ENCODE measurements at regions not wholly inside any gene's neighbourhood (a gene's known extent, or its start where the extent isn't known, plus 50 kb on each side); places are given as distances from the start of the nearest gene placed in this dataset.

DNA sequence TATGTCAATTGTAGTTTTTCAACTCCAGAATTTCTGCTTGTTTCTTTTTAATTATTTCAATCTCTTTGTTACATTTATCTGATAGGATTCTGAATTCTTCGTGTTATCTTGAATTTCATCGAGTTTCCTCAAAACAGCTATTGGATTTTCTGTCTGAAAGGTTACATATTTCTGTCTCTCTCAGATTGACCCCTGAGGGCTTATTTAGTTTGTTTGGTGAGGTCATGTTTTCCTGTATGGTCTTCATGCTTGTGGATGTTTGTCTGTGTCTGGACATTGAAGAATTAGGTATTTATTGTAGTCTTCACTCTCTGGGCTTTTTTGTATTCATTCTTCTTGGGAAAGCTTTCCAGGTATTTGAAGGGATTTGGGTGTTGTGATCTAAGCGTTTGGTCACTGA, 85.6 kb downstream of the SNAPC1 start:
- Histone ChIP-seq H3K14ac (ENCODE audit: low read length in 2 of 2) (no peak overlapping the region), H2AK5ac (ENCODE audit: low read length, severe bottlenecking) (no peak overlapping the region), H3K4ac (ENCODE audit: low read depth in 1 of 2, low read length in 2 of 2) (no peak overlapping the region), H4K8ac (ENCODE audit: low read length) (no peak overlapping the region), H4K91ac (ENCODE audit: low read length) (no peak overlapping the region), H2BK12ac (ENCODE audit: low read length in 2 of 2) (no peak overlapping the region), H3K4me2 (ENCODE audit: low read length, poor library complexity, severe bottlenecking) (no peak overlapping the region), H3K9ac (ENCODE audit: low read length) (no peak overlapping the region), H3K27ac (ENCODE audit: low read length, poor library complexity, severe bottlenecking) (no peak overlapping the region), H3K4me1 (ENCODE audit: control insufficient read depth, insufficient read depth, low read depth, low read length) (no peaks in the 10 kb centered on the region), H3K4me3 (ENCODE audit: insufficient read depth in 1 of 2, low read depth in 1 of 2, low read length in 2 of 2) (no peak overlapping the region), H2BK5ac (ENCODE audit: low read depth, low read length, poor library complexity, severe bottlenecking) (no peak overlapping the region), H3K9me3 (ENCODE audit: control insufficient read depth, low read length) (peaks cover 29% of the 10 kb centered on the region), H2AFZ (ENCODE audit: low read depth, low read length) (no peak overlapping the region), H2BK15ac (ENCODE audit: low read depth, poor library complexity, severe bottlenecking) (no peak overlapping the region), H3K27me3 (ENCODE audit: control insufficient read depth in 1 of 2, insufficient read depth in 1 of 2, low read length in 2 of 2) (peaks cover 0 to 3% of the 10 kb centered on the region in 2 experiments), H3K36me3 (ENCODE audit: control insufficient read depth in 1 of 2, insufficient read depth in 2 of 2, low read depth in 1 of 2, low read length in 2 of 2) (no peaks in the 10 kb centered on the region), H3K79me1 (replicated peaks; ENCODE audit: low read length, poor library complexity, severe bottlenecking) (no peaks in the 10 kb centered on the region), H3K23ac (ENCODE audit: low read length in 2 of 2) (no peak overlapping the region), H2BK120ac (ENCODE audit: low read depth, low read length) (no peak overlapping the region), H3K18ac (ENCODE audit: low read depth in 1 of 2, low read length in 2 of 2) (no peak overlapping the region)
- no peak for DNase-seq
- WGBS: 81% methylated on average over 3 of the region's 3 CpGs

GRCh38 chr14:61854898-61855297, 92.7 kb downstream of the SNAPC1 start:
- H3K9me3 ChIP-seq (ENCODE audit: control insufficient read depth, low read length): no peaks in the 10 kb centered on the region
- no peak overlapping the region for H3K9ac ChIP-seq (ENCODE audit: low read length)
- no peaks in the 10 kb centered on the region for H3K36me3 ChIP-seq (ENCODE audit: control insufficient read depth in 1 of 2, insufficient read depth in 2 of 2, low read depth in 1 of 2, low read length in 2 of 2)
- H3K18ac ChIP-seq (ENCODE audit: low read depth in 1 of 2, low read length in 2 of 2): no peak overlapping the region
- no peak overlapping the region for H3K4ac ChIP-seq (ENCODE audit: low read depth in 1 of 2, low read length in 2 of 2)
- H3K4me2 ChIP-seq (ENCODE audit: low read length, poor library complexity, severe bottlenecking): no peak overlapping the region
- no peaks in the 10 kb centered on the region for H3K79me1 ChIP-seq (replicated peaks; ENCODE audit: low read length, poor library complexity, severe bottlenecking)
- no peak overlapping the region for H3K14ac ChIP-seq (ENCODE audit: low read length in 2 of 2)
- H2BK15ac ChIP-seq (ENCODE audit: low read depth, poor library complexity, severe bottlenecking): no peak overlapping the region
- no peak overlapping the region for H4K8ac ChIP-seq (ENCODE audit: low read length)
- H2BK5ac ChIP-seq (ENCODE audit: low read depth, low read length, poor library complexity, severe bottlenecking): no peak overlapping the region
- no peak overlapping the region for H2AK5ac ChIP-seq (ENCODE audit: low read length, severe bottlenecking)
- H3K23ac ChIP-seq (ENCODE audit: low read length in 2 of 2): no peak overlapping the region
- DNase-seq: no peak
- no peak overlapping the region for H2AFZ ChIP-seq (ENCODE audit: low read depth, low read length)
- H2BK120ac ChIP-seq (ENCODE audit: low read depth, low read length): no peak overlapping the region
- H2BK12ac ChIP-seq (ENCODE audit: low read length in 2 of 2): no peak overlapping the region
- H3K27me3 ChIP-seq (ENCODE audit: control insufficient read depth in 1 of 2, insufficient read depth in 1 of 2, low read length in 2 of 2): peaks cover 0 to 16% of the 10 kb centered on the region in 2 experiments
- H4K91ac ChIP-seq (ENCODE audit: low read length): no peak overlapping the region
- no peak overlapping the region for H3K4me3 ChIP-seq (ENCODE audit: insufficient read depth in 1 of 2, low read depth in 1 of 2, low read length in 2 of 2)
- H3K27ac ChIP-seq (ENCODE audit: low read length, poor library complexity, severe bottlenecking): no peak overlapping the region
- no peaks in the 10 kb centered on the region for H3K4me1 ChIP-seq (ENCODE audit: control insufficient read depth, insufficient read depth, low read depth, low read length)

DNA sequence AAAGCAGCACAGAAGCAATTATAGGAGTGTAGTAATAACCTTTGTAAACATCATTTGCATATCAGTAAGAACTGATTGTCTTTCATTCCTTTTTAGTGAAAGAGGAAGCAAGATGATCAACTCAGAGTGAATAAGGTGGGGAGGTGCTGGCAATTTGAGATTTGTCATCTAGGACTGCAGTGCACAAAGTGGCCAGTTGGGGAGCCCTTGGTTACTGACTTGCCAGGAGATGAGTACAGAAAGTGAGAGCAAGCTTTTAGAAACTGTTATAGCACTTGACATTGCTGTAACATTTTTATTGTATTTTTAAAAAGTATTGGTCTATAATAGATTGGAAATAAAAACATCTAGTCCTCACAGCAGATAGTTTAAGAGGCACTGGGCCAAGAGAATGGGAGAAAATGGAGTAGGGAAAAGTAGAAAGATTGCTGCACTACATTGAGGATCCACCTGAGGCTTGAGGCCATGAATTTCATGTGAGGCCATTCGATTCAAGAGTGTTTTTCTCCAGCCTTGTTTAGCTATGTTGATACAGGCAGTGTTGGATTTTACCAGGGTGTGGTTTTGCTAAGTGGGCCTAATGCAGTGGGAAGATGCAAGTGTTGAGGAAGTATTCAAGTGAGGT, 98.2 kb downstream of the SNAPC1 start:
- Histone ChIP-seq H3K79me1 (replicated peaks; ENCODE audit: low read length, poor library complexity, severe bottlenecking) (no peaks in the 10 kb centered on the region), H2BK15ac (ENCODE audit: low read depth, poor library complexity, severe bottlenecking) (no peak overlapping the region), H4K8ac (ENCODE audit: low read length) (no peak overlapping the region), H2BK12ac (ENCODE audit: low read length in 2 of 2) (no peak overlapping the region), H3K4me2 (ENCODE audit: low read length, poor library complexity, severe bottlenecking) (no peak overlapping the region), H3K4me1 (ENCODE audit: control insufficient read depth, insufficient read depth, low read depth, low read length) (no peaks in the 10 kb centered on the region), H3K4ac (ENCODE audit: low read depth in 1 of 2, low read length in 2 of 2) (no peak overlapping the region), H3K36me3 (ENCODE audit: control insufficient read depth in 1 of 2, insufficient read depth in 2 of 2, low read depth in 1 of 2, low read length in 2 of 2) (no peaks in the 10 kb centered on the region), H3K27ac (ENCODE audit: low read length, poor library complexity, severe bottlenecking) (no peak overlapping the region), H2AFZ (ENCODE audit: low read depth, low read length) (no peak overlapping the region), H3K27me3 (ENCODE audit: control insufficient read depth in 1 of 2, insufficient read depth in 1 of 2, low read length in 2 of 2) (peaks cover 0 to 10% of the 10 kb centered on the region in 2 experiments), H3K14ac (ENCODE audit: low read length in 2 of 2) (no peak overlapping the region), H2AK5ac (ENCODE audit: low read length, severe bottlenecking) (no peak overlapping the region), H3K9me3 (ENCODE audit: control insufficient read depth, low read length) (no peaks in the 10 kb centered on the region), H2BK5ac (ENCODE audit: low read depth, low read length, poor library complexity, severe bottlenecking) (no peak overlapping the region), H2BK120ac (ENCODE audit: low read depth, low read length) (no peak overlapping the region), H3K4me3 (ENCODE audit: insufficient read depth in 1 of 2, low read depth in 1 of 2, low read length in 2 of 2) (no peak overlapping the region), H4K91ac (ENCODE audit: low read length) (no peak overlapping the region), H3K18ac (ENCODE audit: low read depth in 1 of 2, low read length in 2 of 2) (no peak overlapping the region), H3K9ac (ENCODE audit: low read length) (no peak overlapping the region), H3K23ac (ENCODE audit: low read length in 2 of 2) (no peak overlapping the region)
- WGBS: 21% methylated on average over 1 of the region's 1 CpG
- DNase-seq: peak; percentile 37

DNA sequence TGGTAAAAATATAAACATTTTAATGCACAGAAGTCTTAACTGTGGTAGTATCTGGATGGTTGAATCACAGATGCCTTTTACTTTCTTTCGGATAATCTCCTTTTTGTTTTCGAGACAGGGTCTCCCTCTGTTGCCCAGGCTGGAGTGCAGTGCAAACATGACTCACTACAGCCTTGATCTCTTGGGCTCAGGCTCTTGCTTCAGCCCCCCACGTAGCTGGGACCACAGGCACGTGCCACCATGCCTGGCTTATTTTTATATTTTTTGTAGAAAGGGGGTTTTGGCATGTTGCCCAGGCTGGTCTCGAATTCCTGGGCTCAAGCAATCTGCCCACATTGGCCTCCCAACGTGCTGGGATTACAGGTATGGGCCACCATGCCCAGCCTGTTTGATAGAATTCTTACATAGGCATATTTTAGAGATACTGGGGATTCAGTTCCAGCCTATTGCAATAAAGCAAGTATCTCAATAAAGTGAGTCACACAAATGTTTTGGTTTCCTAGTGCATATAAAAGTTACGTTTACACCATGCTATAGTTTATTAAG, 99.2 kb downstream of the SNAPC1 start:
- Histone ChIP-seq H2BK120ac (ENCODE audit: low read depth, low read length) (no peak overlapping the region), H3K27me3 (ENCODE audit: control insufficient read depth in 1 of 2, insufficient read depth in 1 of 2, low read length in 2 of 2) (peaks cover 0 to 5% of the 10 kb centered on the region in 2 experiments), H2BK12ac (ENCODE audit: low read length in 2 of 2) (no peak overlapping the region)

More for the DNA sequence above, 99.2 kb downstream of the SNAPC1 start:
- Histone ChIP-seq H3K27ac (ENCODE audit: low read length, poor library complexity, severe bottlenecking) (no peak overlapping the region), H3K9ac (ENCODE audit: low read length) (no peak overlapping the region), H3K36me3 (ENCODE audit: control insufficient read depth in 1 of 2, insufficient read depth in 2 of 2, low read depth in 1 of 2, low read length in 2 of 2) (no peaks in the 10 kb centered on the region), H4K8ac (ENCODE audit: low read length) (no peak overlapping the region), H3K4me1 (ENCODE audit: control insufficient read depth, insufficient read depth, low read depth, low read length) (no peaks in the 10 kb centered on the region), H2BK5ac (ENCODE audit: low read depth, low read length, poor library complexity, severe bottlenecking) (no peak overlapping the region), H3K4me2 (ENCODE audit: low read length, poor library complexity, severe bottlenecking) (no peak overlapping the region), H3K9me3 (ENCODE audit: control insufficient read depth, low read length) (no peaks in the 10 kb centered on the region), H2AFZ (ENCODE audit: low read depth, low read length) (no peak overlapping the region), H3K4me3 (ENCODE audit: insufficient read depth in 1 of 2, low read depth in 1 of 2, low read length in 2 of 2) (no peak overlapping the region), H3K4ac (ENCODE audit: low read depth in 1 of 2, low read length in 2 of 2) (no peak overlapping the region), H3K23ac (ENCODE audit: low read length in 2 of 2) (no peak overlapping the region), H3K79me1 (replicated peaks; ENCODE audit: low read length, poor library complexity, severe bottlenecking) (no peaks in the 10 kb centered on the region), H2BK15ac (ENCODE audit: low read depth, poor library complexity, severe bottlenecking) (no peak overlapping the region), H4K91ac (ENCODE audit: low read length) (no peak overlapping the region), H3K14ac (ENCODE audit: low read length in 2 of 2) (no peak overlapping the region), H2AK5ac (ENCODE audit: low read length, severe bottlenecking) (no peak overlapping the region), H3K18ac (ENCODE audit: low read depth in 1 of 2, low read length in 2 of 2) (no peak overlapping the region)
- WGBS: 67% methylated on average over 6 of the region's 7 CpGs
- no peak for DNase-seq

All from mesenchymal stem cell (in vitro differentiated cells and primary cell).